Suprapubic skin (tissue), 3 donors: ENCODE measurements at regions not wholly inside any gene's neighbourhood (a gene's known extent, or its start where the extent isn't known, plus 50 kb on each side); places are given as distances from the start of the nearest gene placed in this dataset.

Source experiments
- CTCF ChIP-seq, 2 donors: fragments of 200-600 bp in 1 of 2; fragments of 450-650 bp in 1 of 2; sonication (generic) in 1 of 2; IDR thresholded peaks; one replicate each; pipeline ENCODE4 v1.5.1; 2016 to 2019; ENCODE audit warnings: antibody characterized with exemption in 2 of 2, mild to moderate bottlenecking in 1 of 2, moderate library complexity in 1 of 2
- POLR2AphosphoS5 ChIP-seq, 3 donors: sonication (generic); formaldehyde crosslinking; IDR thresholded peaks; one replicate each; pipeline ENCODE4 v1.6.1; 2017; ENCODE audit warnings: antibody characterized with exemption in 3 of 3

GRCh38 chr9:118612201-118612600 lies 757.0 kb downstream of the BRINP1 start:
- TF ChIP-seq CTCF (IDR thresholded peaks at IDR 0.05), result no peak
- no peak for TF ChIP-seq POLR2AphosphoS5 (IDR thresholded peaks at IDR 0.05)
